ENCODE measurements at regions not wholly inside any gene's neighbourhood (a gene's known extent, or its start where the extent isn't known, plus 50 kb on each side); places are given as distances from the start of the nearest gene placed in this dataset.
"Not testable (repeated sequence)": the region's sequence is repeated elsewhere in the genome, so short reads cannot be mapped to it uniquely, and the experiment has no call there.

- Histone ChIP-seq H3K4me1 (ENCODE audit: low read depth) (no peaks in the 10 kb centered on the region), H3K36me3 (ENCODE audit: low read depth) (no peaks in the 10 kb centered on the region), H3K4me3 (no peak overlapping the region), H3K9me3 (no peaks in the 10 kb centered on the region)
- DNase-seq (no peak), ATAC-seq (no peak)
- intact Hi-C loops (cut with DNase I, micrococcal nuclease), result no loop called here
- TF ChIP-seq, protein P1, sequence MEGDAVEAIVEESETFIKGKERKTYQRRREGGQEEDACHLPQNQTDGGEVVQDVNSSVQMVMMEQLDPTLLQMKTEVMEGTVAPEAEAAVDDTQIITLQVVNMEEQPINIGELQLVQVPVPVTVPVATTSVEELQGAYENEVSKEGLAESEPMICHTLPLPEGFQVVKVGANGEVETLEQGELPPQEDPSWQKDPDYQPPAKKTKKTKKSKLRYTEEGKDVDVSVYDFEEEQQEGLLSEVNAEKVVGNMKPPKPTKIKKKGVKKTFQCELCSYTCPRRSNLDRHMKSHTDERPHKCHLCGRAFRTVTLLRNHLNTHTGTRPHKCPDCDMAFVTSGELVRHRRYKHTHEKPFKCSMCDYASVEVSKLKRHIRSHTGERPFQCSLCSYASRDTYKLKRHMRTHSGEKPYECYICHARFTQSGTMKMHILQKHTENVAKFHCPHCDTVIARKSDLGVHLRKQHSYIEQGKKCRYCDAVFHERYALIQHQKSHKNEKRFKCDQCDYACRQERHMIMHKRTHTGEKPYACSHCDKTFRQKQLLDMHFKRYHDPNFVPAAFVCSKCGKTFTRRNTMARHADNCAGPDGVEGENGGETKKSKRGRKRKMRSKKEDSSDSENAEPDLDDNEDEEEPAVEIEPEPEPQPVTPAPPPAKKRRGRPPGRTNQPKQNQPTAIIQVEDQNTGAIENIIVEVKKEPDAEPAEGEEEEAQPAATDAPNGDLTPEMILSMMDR (IDR thresholded peaks at IDR 0.05), result no peak
These were observed 56.9 kb upstream of the SHB start for GRCh38 chr9:38125889-38126288.

DNA sequence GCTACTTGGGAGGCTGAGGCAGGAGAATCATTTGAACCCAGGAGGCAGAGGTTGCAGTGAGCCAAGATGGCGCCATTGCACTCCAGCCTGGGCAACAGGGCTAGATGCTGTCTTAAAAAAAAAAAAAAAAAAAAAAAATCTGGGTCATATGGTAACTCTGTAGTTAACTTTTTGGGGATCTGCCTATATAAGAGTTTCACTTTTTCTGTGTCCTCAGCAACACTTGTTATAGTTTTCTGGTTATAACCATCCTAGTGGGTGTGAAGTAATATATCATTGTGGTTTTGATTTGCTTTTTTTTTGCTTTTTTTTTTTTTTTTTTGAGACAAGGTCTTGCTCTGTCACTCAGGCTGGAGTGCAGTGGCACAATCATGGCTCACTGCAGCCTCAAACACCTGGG lies 54.3 kb upstream of the SHB start:
- DNase-seq; H3K4me3 ChIP-seq; H3K36me3 ChIP-seq (ENCODE audit: low read depth); H3K4me1 ChIP-seq (ENCODE audit: low read depth); ATAC-seq; intact Hi-C loops (cut with DNase I, micrococcal nuclease); H3K9me3 ChIP-seq: not testable (repeated sequence)

- ATAC-seq (no peak), DNase-seq (no peak)
- TF ChIP-seq, protein P1 (IDR thresholded peaks at IDR 0.05), result no peak
- intact Hi-C loops (cut with DNase I, micrococcal nuclease), result no loop called here
- Histone ChIP-seq H3K4me3 (no peak overlapping the region), H3K36me3 (ENCODE audit: low read depth) (no peaks in the 10 kb centered on the region), H3K4me1 (ENCODE audit: low read depth) (no peaks in the 10 kb centered on the region), H3K9me3 (no peaks in the 10 kb centered on the region)
These were observed 51.9 kb upstream of the SHB start for GRCh38 chr9:38120961-38121360.

DNA sequence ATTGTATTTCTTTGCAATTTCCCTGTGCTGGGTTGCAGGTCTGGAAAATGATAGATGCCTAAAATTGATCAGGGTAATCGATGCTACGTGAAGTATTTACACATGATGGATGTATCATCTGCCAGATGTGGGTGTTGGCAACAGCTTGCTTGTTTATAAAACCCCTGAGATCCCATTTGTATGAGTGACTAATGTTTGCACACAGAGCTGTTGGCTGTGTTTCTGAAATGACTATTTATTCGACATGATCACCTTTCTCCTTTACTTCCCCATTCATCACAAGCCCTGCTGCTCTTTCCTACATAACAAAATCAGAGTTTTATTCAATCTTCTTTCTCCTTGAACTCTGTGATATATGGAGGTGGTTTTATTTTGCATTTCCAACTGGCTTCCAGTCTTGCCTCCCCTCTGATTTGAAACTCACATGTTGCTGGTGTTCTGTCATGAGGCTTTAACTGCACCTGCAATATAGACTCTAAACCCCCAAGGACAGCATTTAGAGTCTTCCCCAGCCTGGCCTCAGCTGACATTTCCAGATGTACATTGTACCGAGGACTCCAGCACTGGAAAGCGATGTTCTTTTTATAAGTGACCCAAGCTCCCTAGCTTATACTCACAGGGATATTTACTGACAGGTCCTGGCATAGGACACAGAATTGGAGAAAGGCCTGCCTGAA lies 50.7 kb upstream of the SHB start:
- Histone ChIP-seq H3K4me3 (no peak overlapping the region), H3K36me3 (ENCODE audit: low read depth) (no peaks in the 10 kb centered on the region), H3K4me1 (ENCODE audit: low read depth) (no peaks in the 10 kb centered on the region), H3K9me3 (no peaks in the 10 kb centered on the region)
- no peak for ATAC-seq
- DNase-seq, result no peak
- intact Hi-C loops (cut with DNase I, micrococcal nuclease), result no loop called here
- TF ChIP-seq, protein P1 (IDR thresholded peaks at IDR 0.05), result no peak

- ATAC-seq (no peak), DNase-seq (no peak)
- Histone ChIP-seq H3K36me3 (ENCODE audit: low read depth) (no peaks in the 10 kb centered on the region), H3K4me3 (no peak overlapping the region), H3K9me3 (no peaks in the 10 kb centered on the region), H3K4me1 (ENCODE audit: low read depth) (no peaks in the 10 kb centered on the region)
- TF ChIP-seq, protein P1 (IDR thresholded peaks at IDR 0.05), result no peak
- intact Hi-C loops (cut with DNase I, micrococcal nuclease), result no loop called here
These were observed 49.9 kb upstream of the SHB start for GRCh38 chr9:38118862-38119438.

Measured in mucosa of descending colon (tissue), 3 donors.